ENCODE measurements at regions not wholly inside any gene's neighbourhood (a gene's known extent, or its start where the extent isn't known, plus 50 kb on each side); places are given as distances from the start of the nearest gene placed in this dataset.

DNA sequence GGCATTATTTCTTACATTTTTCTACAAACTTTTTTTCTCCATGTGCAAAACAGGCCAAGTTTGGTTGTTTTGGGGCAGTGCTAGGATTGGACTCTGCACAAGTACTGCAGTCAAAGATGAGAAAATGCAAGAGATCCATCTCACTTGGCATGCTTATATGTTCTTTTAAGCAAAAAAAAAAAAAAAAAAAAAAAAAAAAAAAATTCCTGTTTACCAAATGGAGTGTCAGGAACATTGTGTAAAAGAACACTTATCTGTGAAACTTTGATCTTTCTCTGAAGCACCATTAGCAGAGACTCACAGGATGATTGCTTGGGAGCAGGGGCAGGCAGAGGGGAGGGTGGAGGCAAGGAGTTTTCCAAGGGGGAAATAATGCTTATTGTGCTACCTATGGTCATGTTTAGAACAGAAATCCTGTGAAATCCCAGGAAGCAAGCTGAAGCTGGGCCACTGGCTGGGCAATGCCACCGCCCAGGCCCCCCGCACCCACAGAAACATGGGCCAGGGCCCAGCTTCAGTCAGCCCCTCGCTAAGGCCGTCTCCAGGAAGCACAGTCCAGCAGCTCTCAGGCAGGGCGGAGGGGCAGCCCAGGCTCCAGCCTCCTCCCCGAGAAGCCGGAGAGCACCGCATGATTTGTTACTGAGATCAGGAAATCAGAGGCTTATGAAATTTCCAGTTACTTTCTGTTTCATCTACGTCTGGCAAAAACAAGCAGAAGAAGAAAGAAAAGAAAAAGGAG is 229.4 kb downstream of the ZNF516 start:
- TF ChIP-seq EZH2 (IDR thresholded peaks at IDR 0.05): no peak
- TF ChIP-seq, protein P1, sequence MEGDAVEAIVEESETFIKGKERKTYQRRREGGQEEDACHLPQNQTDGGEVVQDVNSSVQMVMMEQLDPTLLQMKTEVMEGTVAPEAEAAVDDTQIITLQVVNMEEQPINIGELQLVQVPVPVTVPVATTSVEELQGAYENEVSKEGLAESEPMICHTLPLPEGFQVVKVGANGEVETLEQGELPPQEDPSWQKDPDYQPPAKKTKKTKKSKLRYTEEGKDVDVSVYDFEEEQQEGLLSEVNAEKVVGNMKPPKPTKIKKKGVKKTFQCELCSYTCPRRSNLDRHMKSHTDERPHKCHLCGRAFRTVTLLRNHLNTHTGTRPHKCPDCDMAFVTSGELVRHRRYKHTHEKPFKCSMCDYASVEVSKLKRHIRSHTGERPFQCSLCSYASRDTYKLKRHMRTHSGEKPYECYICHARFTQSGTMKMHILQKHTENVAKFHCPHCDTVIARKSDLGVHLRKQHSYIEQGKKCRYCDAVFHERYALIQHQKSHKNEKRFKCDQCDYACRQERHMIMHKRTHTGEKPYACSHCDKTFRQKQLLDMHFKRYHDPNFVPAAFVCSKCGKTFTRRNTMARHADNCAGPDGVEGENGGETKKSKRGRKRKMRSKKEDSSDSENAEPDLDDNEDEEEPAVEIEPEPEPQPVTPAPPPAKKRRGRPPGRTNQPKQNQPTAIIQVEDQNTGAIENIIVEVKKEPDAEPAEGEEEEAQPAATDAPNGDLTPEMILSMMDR (IDR thresholded peaks at IDR 0.05): no peak
